DND-41 (cell line): ENCODE measurements at regions not wholly inside any gene's neighbourhood (a gene's known extent, or its start where the extent isn't known, plus 50 kb on each side); places are given as distances from the start of the nearest gene placed in this dataset.

Experiments
- ATAC-seq: fragments of 200-7000 bp; cut with Tn5 transposase; 3 replicates; pipeline ENCODE4 v1.9.1; 2021; ENCODE audit warnings: low read depth; ENCODE audit not compliant: insufficient read depth
- DNase-seq: peaks from one replicate; pipeline ENCODE4 v3.0.0-alpha.2; 2020
- H2AFZ ChIP-seq: 2 replicates; pipeline ENCODE4 v1.6.0; 2012; ENCODE audit warnings: low read depth, low read length
- H3K27ac ChIP-seq: 2 replicates; pipeline ENCODE4 v1.5.1; 2012; ENCODE audit warnings: low read length, inconsistent platforms
- H3K27me3 ChIP-seq: fragments of 200-600 bp; sonication (generic); 2 replicates; pipeline ENCODE4 v1.6.0; 2012; ENCODE audit warnings: low read length, mild to moderate bottlenecking, inconsistent platforms; ENCODE audit not compliant: insufficient read depth, poor library complexity
- H3K36me3 ChIP-seq: 2 replicates; pipeline ENCODE4 v1.5.1; 2012; ENCODE audit warnings: low read length, inconsistent platforms; ENCODE audit not compliant: insufficient read depth
- H3K4me1 ChIP-seq: 2 replicates; pipeline ENCODE4 v1.5.1; 2012; ENCODE audit warnings: mild to moderate bottlenecking, low read length; ENCODE audit not compliant: insufficient read depth
- H3K4me2 ChIP-seq: 2 replicates; pipeline ENCODE4 v1.6.0; 2012; ENCODE audit warnings: mild to moderate bottlenecking, moderate library complexity, low read length, inconsistent platforms; ENCODE audit not compliant: insufficient read depth
- H3K4me3 ChIP-seq, 2 experiments: fragments of 200-600 bp in 1 of 2; shearing (Covaris generic) in 1 of 2; 2 replicates each; pipeline ENCODE4 v1.5.1; 2012 to 2016; ENCODE audit warnings: inconsistent platforms in 2 of 2, low read length in 2 of 2, mild to moderate bottlenecking in 2 of 2, low read depth in 1 of 2, moderate library complexity in 1 of 2
- H3K79me2 ChIP-seq: 2 replicates; pipeline ENCODE4 v1.6.0; 2012; ENCODE audit warnings: low read length, inconsistent platforms; ENCODE audit not compliant: insufficient read depth
- H3K9ac ChIP-seq: 2 replicates; pipeline ENCODE4 v1.6.0; 2012; ENCODE audit warnings: low read depth, mild to moderate bottlenecking, inconsistent platforms, low read length, moderate library complexity
- H3K9me3 ChIP-seq: 2 replicates; pipeline ENCODE4 v1.5.1; 2012; ENCODE audit warnings: low read length, moderate library complexity, mild to moderate bottlenecking, inconsistent platforms; ENCODE audit not compliant: insufficient read depth, severe bottlenecking
- H4K20me1 ChIP-seq: 2 replicates; pipeline ENCODE4 v1.6.0; 2012; ENCODE audit warnings: low read length; ENCODE audit not compliant: insufficient read depth
- EZH2 ChIP-seq: IDR thresholded peaks from 3 replicates; pipeline ENCODE4 v1.6.1; 2012; ENCODE audit warnings: borderline replicate concordance, low read depth, mild to moderate bottlenecking, moderate library complexity, low read length, inconsistent platforms; ENCODE audit not compliant: severe bottlenecking
- TF ChIP-seq, protein P1 (sequence below): IDR thresholded peaks from 2 replicates; pipeline ENCODE4 v1.5.1; 2012; ENCODE audit warnings: borderline replicate concordance, low read length, moderate library complexity, mild to moderate bottlenecking; ENCODE audit not compliant: poor library complexity, severe bottlenecking; ENCODE audit errors: extremely low read depth

- Histone ChIP-seq H3K4me2 (no peak overlapping the region), H3K27me3 (no peaks in the 10 kb centered on the region), H3K27ac (no peak overlapping the region), H3K4me1 (no peaks in the 10 kb centered on the region), H4K20me1 (no peaks in the 10 kb centered on the region), H3K9ac (no peak overlapping the region), H3K79me2 (no peaks in the 10 kb centered on the region), H2AFZ (no peak overlapping the region), H3K36me3 (no peaks in the 10 kb centered on the region), H3K4me3 (no peak overlapping the region), H3K9me3 (peaks cover under 1% of the 10 kb centered on the region)
- DNase-seq (no peak), ATAC-seq (no peak)
- TF ChIP-seq, protein P1, sequence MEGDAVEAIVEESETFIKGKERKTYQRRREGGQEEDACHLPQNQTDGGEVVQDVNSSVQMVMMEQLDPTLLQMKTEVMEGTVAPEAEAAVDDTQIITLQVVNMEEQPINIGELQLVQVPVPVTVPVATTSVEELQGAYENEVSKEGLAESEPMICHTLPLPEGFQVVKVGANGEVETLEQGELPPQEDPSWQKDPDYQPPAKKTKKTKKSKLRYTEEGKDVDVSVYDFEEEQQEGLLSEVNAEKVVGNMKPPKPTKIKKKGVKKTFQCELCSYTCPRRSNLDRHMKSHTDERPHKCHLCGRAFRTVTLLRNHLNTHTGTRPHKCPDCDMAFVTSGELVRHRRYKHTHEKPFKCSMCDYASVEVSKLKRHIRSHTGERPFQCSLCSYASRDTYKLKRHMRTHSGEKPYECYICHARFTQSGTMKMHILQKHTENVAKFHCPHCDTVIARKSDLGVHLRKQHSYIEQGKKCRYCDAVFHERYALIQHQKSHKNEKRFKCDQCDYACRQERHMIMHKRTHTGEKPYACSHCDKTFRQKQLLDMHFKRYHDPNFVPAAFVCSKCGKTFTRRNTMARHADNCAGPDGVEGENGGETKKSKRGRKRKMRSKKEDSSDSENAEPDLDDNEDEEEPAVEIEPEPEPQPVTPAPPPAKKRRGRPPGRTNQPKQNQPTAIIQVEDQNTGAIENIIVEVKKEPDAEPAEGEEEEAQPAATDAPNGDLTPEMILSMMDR, result no peak
- no peak for TF ChIP-seq EZH2
Measured at GRCh38 chr1:55886856-55887712, 671.9 kb upstream of the USP24 start.

- Histone ChIP-seq H4K20me1 (no peaks in the 10 kb centered on the region), H3K36me3 (no peaks in the 10 kb centered on the region), H3K4me1 (no peaks in the 10 kb centered on the region), H3K79me2 (no peaks in the 10 kb centered on the region), H3K27ac (no peak overlapping the region), H3K9ac (no peak overlapping the region), H3K4me3 (no peak overlapping the region), H3K9me3 (no peaks in the 10 kb centered on the region), H3K27me3 (no peaks in the 10 kb centered on the region), H3K4me2 (no peak overlapping the region), H2AFZ (no peak overlapping the region)
- TF ChIP-seq EZH2, result no peak
- TF ChIP-seq, protein P1, result no peak
- peak; percentile 33; the same call in 1 of the 3 replicates for ATAC-seq
- DNase-seq, result no peak
Measured at GRCh38 chr1:55885619-55886018, 670.5 kb upstream of the USP24 start.

DNA sequence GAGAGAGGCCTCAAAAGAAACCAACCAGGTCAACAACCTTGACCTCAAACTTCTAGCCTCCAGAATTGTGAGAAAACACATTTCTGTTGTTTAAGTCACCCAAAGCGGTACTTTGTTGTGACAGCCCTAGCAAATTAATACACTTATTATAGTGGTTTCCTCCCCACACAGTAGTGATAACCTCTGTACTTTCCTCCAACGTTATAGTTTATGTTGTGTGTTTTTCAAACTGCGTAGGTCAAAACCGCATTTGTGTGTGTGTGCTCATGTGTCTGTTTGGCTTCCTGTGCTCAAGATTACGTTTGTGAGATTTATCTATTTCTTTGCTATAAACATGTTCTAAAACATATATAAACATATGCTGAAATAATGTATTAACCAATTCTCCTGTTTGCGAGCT lies 667.8 kb upstream of the USP24 start:
- Histone ChIP-seq H3K36me3 (no peaks in the 10 kb centered on the region), H3K27me3 (no peaks in the 10 kb centered on the region), H4K20me1 (no peaks in the 10 kb centered on the region), H3K9ac (no peak overlapping the region), H3K4me2 (no peak overlapping the region), H3K4me3 (no peak overlapping the region), H3K4me1 (no peaks in the 10 kb centered on the region), H3K27ac (no peak overlapping the region), H2AFZ (no peak overlapping the region), H3K79me2 (no peaks in the 10 kb centered on the region), H3K9me3 (no peaks in the 10 kb centered on the region)
- DNase-seq, result no peak
- TF ChIP-seq EZH2, result no peak
- TF ChIP-seq, protein P1, result no peak
- no peak for ATAC-seq
